ENCODE measurements at regions not wholly inside any gene's neighbourhood (a gene's known extent, or its start where the extent isn't known, plus 50 kb on each side); places are given as distances from the start of the nearest gene placed in this dataset.

- Histone ChIP-seq H3K9me3 (replicated peaks; ENCODE audit: low read length) (no peaks in the 10 kb centered on the region), H3K36me3 (ENCODE audit: insufficient read depth, low read length) (no peaks in the 10 kb centered on the region), H3K27me3 (ENCODE audit: control insufficient read depth, insufficient read depth, low read length) (peaks cover 57% of the 10 kb centered on the region), H3K4me2 (ENCODE audit: low read length) (no peak overlapping the region), H3K4me3 (ENCODE audit: low read length) (no peak overlapping the region), H3K9ac (ENCODE audit: low read depth, low read length) (no peak overlapping the region), H3K4me1 (ENCODE audit: control insufficient read depth, insufficient read depth, low read length) (peaks cover 10% of the 10 kb centered on the region)
Observed at GRCh38 chr20:24780674-24781417, 168.2 kb upstream of the CST7 start.

- no peak overlapping the region for H3K9ac ChIP-seq (ENCODE audit: low read depth, low read length)
- no peak overlapping the region for H3K4me2 ChIP-seq (ENCODE audit: low read length)
- H3K36me3 ChIP-seq (ENCODE audit: insufficient read depth, low read length), result no peaks in the 10 kb centered on the region
- H3K27me3 ChIP-seq (ENCODE audit: control insufficient read depth, insufficient read depth, low read length), result peaks cover 56% of the 10 kb centered on the region
- peaks cover 11% of the 10 kb centered on the region for H3K4me1 ChIP-seq (ENCODE audit: control insufficient read depth, insufficient read depth, low read length)
- H3K9me3 ChIP-seq (replicated peaks; ENCODE audit: low read length), result no peaks in the 10 kb centered on the region
- no peak overlapping the region for H3K4me3 ChIP-seq (ENCODE audit: low read length)
Observed at GRCh38 chr20:24781418-24781980, 167.6 kb upstream of the CST7 start.

- H3K36me3 ChIP-seq (ENCODE audit: insufficient read depth, low read length), result no peaks in the 10 kb centered on the region
- no peak overlapping the region for H3K4me3 ChIP-seq (ENCODE audit: low read length)
- peaks cover 53% of the 10 kb centered on the region for H3K27me3 ChIP-seq (ENCODE audit: control insufficient read depth, insufficient read depth, low read length)
- no peak overlapping the region for H3K9ac ChIP-seq (ENCODE audit: low read depth, low read length)
- no peaks in the 10 kb centered on the region for H3K9me3 ChIP-seq (replicated peaks; ENCODE audit: low read length)
- H3K4me2 ChIP-seq (ENCODE audit: low read length), result no peak overlapping the region
- H3K4me1 ChIP-seq (ENCODE audit: control insufficient read depth, insufficient read depth, low read length), result peaks cover 11% of the 10 kb centered on the region
Observed at GRCh38 chr20:24782301-24782700, 166.8 kb upstream of the CST7 start.

- H3K4me3 ChIP-seq (ENCODE audit: low read length), result no peak overlapping the region
- no peaks in the 10 kb centered on the region for H3K9me3 ChIP-seq (replicated peaks; ENCODE audit: low read length)
- H3K4me1 ChIP-seq (ENCODE audit: control insufficient read depth, insufficient read depth, low read length), result peaks cover 11% of the 10 kb centered on the region
- H3K27me3 ChIP-seq (ENCODE audit: control insufficient read depth, insufficient read depth, low read length), result peaks cover 53% of the 10 kb centered on the region
- no peaks in the 10 kb centered on the region for H3K36me3 ChIP-seq (ENCODE audit: insufficient read depth, low read length)
- no peak overlapping the region for H3K9ac ChIP-seq (ENCODE audit: low read depth, low read length)
- no peak overlapping the region for H3K4me2 ChIP-seq (ENCODE audit: low read length)
Observed at GRCh38 chr20:24782801-24783630, 166.1 kb upstream of the CST7 start.

GRCh38 chr20:24783631-24784492 is 165.2 kb upstream of the CST7 start:
- peaks cover 48% of the 10 kb centered on the region for H3K27me3 ChIP-seq (ENCODE audit: control insufficient read depth, insufficient read depth, low read length)
- no peak overlapping the region for H3K4me2 ChIP-seq (ENCODE audit: low read length)
- H3K9ac ChIP-seq (ENCODE audit: low read depth, low read length), result no peak overlapping the region
- H3K9me3 ChIP-seq (replicated peaks; ENCODE audit: low read length), result no peaks in the 10 kb centered on the region
- peaks cover 11% of the 10 kb centered on the region for H3K4me1 ChIP-seq (ENCODE audit: control insufficient read depth, insufficient read depth, low read length)
- no peak overlapping the region for H3K4me3 ChIP-seq (ENCODE audit: low read length)
- H3K36me3 ChIP-seq (ENCODE audit: insufficient read depth, low read length), result no peaks in the 10 kb centered on the region

- no peaks in the 10 kb centered on the region for H3K36me3 ChIP-seq (ENCODE audit: insufficient read depth, low read length)
- H3K4me3 ChIP-seq (ENCODE audit: low read length), result no peak overlapping the region
- peaks cover 11% of the 10 kb centered on the region for H3K4me1 ChIP-seq (ENCODE audit: control insufficient read depth, insufficient read depth, low read length)
- H3K9ac ChIP-seq (ENCODE audit: low read depth, low read length), result no peak overlapping the region
- H3K9me3 ChIP-seq (replicated peaks; ENCODE audit: low read length), result no peaks in the 10 kb centered on the region
- no peak overlapping the region for H3K4me2 ChIP-seq (ENCODE audit: low read length)
- H3K27me3 ChIP-seq (ENCODE audit: control insufficient read depth, insufficient read depth, low read length), result peaks cover 42% of the 10 kb centered on the region
Observed at GRCh38 chr20:24784607-24785006, 164.5 kb upstream of the CST7 start.

- H3K4me1 ChIP-seq (ENCODE audit: control insufficient read depth, insufficient read depth, low read length), result peaks cover 11% of the 10 kb centered on the region
- no peaks in the 10 kb centered on the region for H3K36me3 ChIP-seq (ENCODE audit: insufficient read depth, low read length)
- no peak overlapping the region for H3K4me3 ChIP-seq (ENCODE audit: low read length)
- H3K27me3 ChIP-seq (ENCODE audit: control insufficient read depth, insufficient read depth, low read length), result peaks cover 33% of the 10 kb centered on the region
- no peaks in the 10 kb centered on the region for H3K9me3 ChIP-seq (replicated peaks; ENCODE audit: low read length)
- H3K9ac ChIP-seq (ENCODE audit: low read depth, low read length), result no peak overlapping the region
- H3K4me2 ChIP-seq (ENCODE audit: low read length), result no peak overlapping the region
Observed at GRCh38 chr20:24785141-24786110, 163.6 kb upstream of the CST7 start.

GRCh38 chr20:24786111-24786495 is 163.0 kb upstream of the CST7 start:
- no peaks in the 10 kb centered on the region for H3K36me3 ChIP-seq (ENCODE audit: insufficient read depth, low read length)
- no peak overlapping the region for H3K9ac ChIP-seq (ENCODE audit: low read depth, low read length)
- H3K27me3 ChIP-seq (ENCODE audit: control insufficient read depth, insufficient read depth, low read length), result peaks cover 27% of the 10 kb centered on the region
- H3K4me1 ChIP-seq (ENCODE audit: control insufficient read depth, insufficient read depth, low read length), result peaks cover 11% of the 10 kb centered on the region
- H3K9me3 ChIP-seq (replicated peaks; ENCODE audit: low read length), result no peaks in the 10 kb centered on the region
- H3K4me2 ChIP-seq (ENCODE audit: low read length), result no peak overlapping the region
- no peak overlapping the region for H3K4me3 ChIP-seq (ENCODE audit: low read length)

- H3K4me1 ChIP-seq (ENCODE audit: control insufficient read depth, insufficient read depth, low read length), result peaks cover 11% of the 10 kb centered on the region
- H3K27me3 ChIP-seq (ENCODE audit: control insufficient read depth, insufficient read depth, low read length), result peaks cover 23% of the 10 kb centered on the region
- no peaks in the 10 kb centered on the region for H3K9me3 ChIP-seq (replicated peaks; ENCODE audit: low read length)
- H3K9ac ChIP-seq (ENCODE audit: low read depth, low read length), result no peak overlapping the region
- H3K4me2 ChIP-seq (ENCODE audit: low read length), result no peak overlapping the region
- no peak overlapping the region for H3K4me3 ChIP-seq (ENCODE audit: low read length)
- H3K36me3 ChIP-seq (ENCODE audit: insufficient read depth, low read length), result no peaks in the 10 kb centered on the region
Observed at GRCh38 chr20:24786646-24787045, 162.4 kb upstream of the CST7 start.

GRCh38 chr20:24787071-24787470 is 162.0 kb upstream of the CST7 start:
- Histone ChIP-seq H3K4me3 (ENCODE audit: low read length) (no peak overlapping the region), H3K36me3 (ENCODE audit: insufficient read depth, low read length) (no peaks in the 10 kb centered on the region), H3K27me3 (ENCODE audit: control insufficient read depth, insufficient read depth, low read length) (peaks cover 19% of the 10 kb centered on the region), H3K9me3 (replicated peaks; ENCODE audit: low read length) (no peaks in the 10 kb centered on the region), H3K9ac (ENCODE audit: low read depth, low read length) (no peak overlapping the region), H3K4me2 (ENCODE audit: low read length) (no peak overlapping the region), H3K4me1 (ENCODE audit: control insufficient read depth, insufficient read depth, low read length) (peaks cover 11% of the 10 kb centered on the region)

All from skeletal muscle satellite cell (primary cell).